ENCODE measurements at regions not wholly inside any gene's neighbourhood (a gene's known extent, or its start where the extent isn't known, plus 50 kb on each side); places are given as distances from the start of the nearest gene placed in this dataset.

- Histone ChIP-seq H3K4me3 (no peak overlapping the region), H3K9me3 (no peaks in the 10 kb centered on the region), H3K27ac (no peak overlapping the region), H3K27me3 (no peaks in the 10 kb centered on the region), H3K4me1 (no peaks in the 10 kb centered on the region), H3K36me3 (no peaks in the 10 kb centered on the region)
- TF ChIP-seq POLR2AphosphoS5 (IDR thresholded peaks at IDR 0.05; ENCODE audit: insufficient read depth in 1 of 2, low read depth in 1 of 2) (no peak), POLR2A (IDR thresholded peaks at IDR 0.05) (no peak), CTCF (IDR thresholded peaks at IDR 0.05) (no peak)
- intact Hi-C loops (cut with DNase I) = no loop called here
- no peak for DNase-seq (ENCODE audit: extremely low spot score in 2 of 2)
Measured at GRCh38 chr2:126403039-126403628, 252.8 kb upstream of the GYPC start.

GRCh38 chr2:126406267-126406666, 249.7 kb upstream of the GYPC start:
- Histone ChIP-seq H3K36me3 (no peaks in the 10 kb centered on the region), H3K27ac (no peak overlapping the region), H3K4me1 (no peaks in the 10 kb centered on the region), H3K9me3 (no peaks in the 10 kb centered on the region), H3K27me3 (no peaks in the 10 kb centered on the region), H3K4me3 (no peak overlapping the region)
- no peak for DNase-seq (ENCODE audit: extremely low spot score in 2 of 2)
- TF ChIP-seq POLR2AphosphoS5 (IDR thresholded peaks at IDR 0.05; ENCODE audit: insufficient read depth in 1 of 2, low read depth in 1 of 2) (no peak), CTCF (IDR thresholded peaks at IDR 0.05) (no peak), POLR2A (IDR thresholded peaks at IDR 0.05) (no peak)
- intact Hi-C loops (cut with DNase I) = no loop called here

GRCh38 chr2:126408671-126409070, 247.3 kb upstream of the GYPC start:
- no peaks in the 10 kb centered on the region for H3K9me3 ChIP-seq
- no peaks in the 10 kb centered on the region for H3K36me3 ChIP-seq
- intact Hi-C loops (cut with DNase I) = no loop called here
- no peaks in the 10 kb centered on the region for H3K4me1 ChIP-seq
- TF ChIP-seq CTCF (IDR thresholded peaks at IDR 0.05) = no peak
- TF ChIP-seq POLR2A (IDR thresholded peaks at IDR 0.05) = no peak
- no peak for TF ChIP-seq POLR2AphosphoS5 (IDR thresholded peaks at IDR 0.05; ENCODE audit: insufficient read depth in 1 of 2, low read depth in 1 of 2)
- DNase-seq (ENCODE audit: extremely low spot score in 2 of 2) = no peak
- H3K27me3 ChIP-seq = no peaks in the 10 kb centered on the region
- no peak overlapping the region for H3K4me3 ChIP-seq
- no peak overlapping the region for H3K27ac ChIP-seq

- Histone ChIP-seq H3K27me3 (no peaks in the 10 kb centered on the region), H3K36me3 (no peaks in the 10 kb centered on the region), H3K27ac (no peak overlapping the region), H3K4me3 (no peak overlapping the region), H3K4me1 (no peaks in the 10 kb centered on the region), H3K9me3 (no peaks in the 10 kb centered on the region)
- no peak for TF ChIP-seq POLR2A (IDR thresholded peaks at IDR 0.05)
- TF ChIP-seq POLR2AphosphoS5 (IDR thresholded peaks at IDR 0.05; ENCODE audit: insufficient read depth in 1 of 2, low read depth in 1 of 2) = no peak
- no peak for TF ChIP-seq CTCF (IDR thresholded peaks at IDR 0.05)
- DNase-seq (ENCODE audit: extremely low spot score in 2 of 2) = no peak
- intact Hi-C loops (cut with DNase I) = no loop called here
Measured at GRCh38 chr2:126409850-126410249, 246.1 kb upstream of the GYPC start.

- Histone ChIP-seq H3K27me3 (no peaks in the 10 kb centered on the region), H3K4me1 (no peaks in the 10 kb centered on the region)
Measured at GRCh38 chr2:126413079-126413478, 242.9 kb upstream of the GYPC start.

More at GRCh38 chr2:126413079-126413478, 242.9 kb upstream of the GYPC start:
- TF ChIP-seq POLR2A (IDR thresholded peaks at IDR 0.05) (no peak), POLR2AphosphoS5 (IDR thresholded peaks at IDR 0.05; ENCODE audit: insufficient read depth in 1 of 2, low read depth in 1 of 2) (no peak), CTCF (IDR thresholded peaks at IDR 0.05) (no peak)
- Histone ChIP-seq H3K36me3 (no peaks in the 10 kb centered on the region), H3K9me3 (no peaks in the 10 kb centered on the region), H3K4me3 (no peak overlapping the region), H3K27ac (no peak overlapping the region)
- no peak for DNase-seq (ENCODE audit: extremely low spot score in 2 of 2)
- intact Hi-C loops (cut with DNase I) = no loop called here
